ENCODE measurements at regions not wholly inside any gene's neighbourhood (a gene's known extent, or its start where the extent isn't known, plus 50 kb on each side); places are given as distances from the start of the nearest gene placed in this dataset.
"Not testable (repeated sequence)": the region's sequence is repeated elsewhere in the genome, so short reads cannot be mapped to it uniquely, and the experiment has no call there.

DNA sequence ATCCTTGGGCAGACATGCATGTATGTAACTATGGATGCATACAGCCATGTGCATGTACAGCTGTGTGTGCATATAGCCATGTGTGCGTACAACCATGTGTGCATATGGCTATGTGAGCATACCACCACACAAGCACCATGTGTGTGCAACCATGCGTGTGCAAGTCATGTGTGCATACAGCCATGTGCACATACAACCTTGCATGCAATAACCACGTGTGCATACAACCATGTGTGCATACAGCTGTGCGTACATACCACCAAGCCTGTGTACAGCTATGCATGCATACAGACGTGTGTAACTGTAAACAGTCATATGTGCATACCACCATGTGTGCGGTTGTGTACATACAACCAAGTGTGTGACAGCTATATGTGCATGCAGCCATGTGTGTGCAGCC is 186.4 kb downstream of the LAT start:
- not testable (repeated sequence) for DNase-seq (ENCODE audit: low read depth in 2 of 3, low spot score in 2 of 3)

GRCh38 chr16:29170393-29171119 is 185.7 kb downstream of the LAT start:
- not testable (repeated sequence) for DNase-seq (ENCODE audit: low read depth in 2 of 3, low spot score in 2 of 3)

DNA sequence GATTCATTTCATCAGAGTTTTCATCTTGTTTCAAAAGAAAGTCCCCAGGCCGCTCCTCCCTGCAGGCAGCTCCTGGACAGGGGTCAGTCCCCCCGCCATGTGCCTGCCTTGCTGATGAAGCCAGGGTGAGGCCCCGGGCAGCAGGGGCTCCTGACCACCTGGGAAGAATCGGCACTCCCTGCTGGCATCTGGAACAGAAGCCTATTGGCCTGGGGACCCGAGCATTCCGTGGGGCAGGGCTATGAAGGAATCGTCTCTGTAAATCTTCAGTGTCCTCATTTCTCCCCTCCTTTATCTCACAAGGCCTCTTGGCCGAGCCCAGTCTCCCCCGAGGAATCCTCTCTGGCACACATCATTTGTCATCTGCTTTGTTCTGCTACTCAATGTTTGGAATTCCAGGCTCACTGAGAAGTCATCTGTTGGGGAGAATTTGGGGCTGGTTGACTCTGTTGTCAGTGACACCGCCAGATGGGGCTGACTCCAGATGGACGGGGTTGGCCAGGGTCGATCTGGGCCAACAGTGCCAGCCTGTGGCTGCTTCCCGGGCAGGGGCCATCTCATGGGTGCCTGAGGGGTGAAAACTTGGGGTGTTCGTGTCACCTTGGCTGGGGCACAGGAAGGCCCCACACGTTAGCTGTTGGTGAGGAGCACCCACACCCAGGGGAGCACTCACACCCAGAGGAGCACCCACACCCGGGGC is 184.6 kb downstream of the LAT start:
- DNase-seq (ENCODE audit: low read depth in 2 of 3, low spot score in 2 of 3), result not testable (repeated sequence)

DNA sequence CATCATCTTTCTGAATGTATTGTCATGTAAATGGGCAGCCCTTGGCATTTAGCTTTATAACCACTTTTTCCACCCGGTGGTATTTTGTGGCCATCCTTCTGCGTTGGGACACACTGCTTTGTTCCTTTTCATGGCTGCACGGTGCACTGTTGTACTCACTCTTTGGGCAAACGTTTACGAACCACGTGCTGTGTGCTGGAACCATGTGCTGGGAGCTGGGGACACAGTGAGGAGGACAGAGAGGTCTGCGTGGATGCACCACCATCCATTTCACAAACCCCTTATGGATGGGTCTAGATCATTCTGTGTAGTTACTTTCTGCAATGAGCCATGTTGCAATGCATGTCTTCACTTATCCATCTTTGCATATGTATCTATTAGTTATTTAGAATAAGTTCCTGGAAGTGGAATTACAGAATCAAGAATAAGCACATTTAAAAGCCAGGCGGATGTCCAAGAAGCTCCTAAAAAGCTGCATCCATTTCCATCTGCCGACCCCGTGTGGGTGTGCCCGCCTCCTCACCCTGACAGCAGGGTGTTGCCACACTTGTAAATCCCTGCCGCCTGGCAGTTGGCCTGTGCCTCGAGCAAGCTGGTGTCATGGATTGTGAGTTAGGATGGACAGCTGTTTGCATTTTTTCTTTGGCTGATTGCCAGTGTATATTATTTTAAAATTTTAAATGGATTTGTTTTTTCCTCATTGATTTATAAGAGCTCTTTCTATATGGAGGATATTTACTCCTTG is 183.8 kb downstream of the LAT start:
- not testable (repeated sequence) for DNase-seq (ENCODE audit: low read depth in 2 of 3, low spot score in 2 of 3)

DNA sequence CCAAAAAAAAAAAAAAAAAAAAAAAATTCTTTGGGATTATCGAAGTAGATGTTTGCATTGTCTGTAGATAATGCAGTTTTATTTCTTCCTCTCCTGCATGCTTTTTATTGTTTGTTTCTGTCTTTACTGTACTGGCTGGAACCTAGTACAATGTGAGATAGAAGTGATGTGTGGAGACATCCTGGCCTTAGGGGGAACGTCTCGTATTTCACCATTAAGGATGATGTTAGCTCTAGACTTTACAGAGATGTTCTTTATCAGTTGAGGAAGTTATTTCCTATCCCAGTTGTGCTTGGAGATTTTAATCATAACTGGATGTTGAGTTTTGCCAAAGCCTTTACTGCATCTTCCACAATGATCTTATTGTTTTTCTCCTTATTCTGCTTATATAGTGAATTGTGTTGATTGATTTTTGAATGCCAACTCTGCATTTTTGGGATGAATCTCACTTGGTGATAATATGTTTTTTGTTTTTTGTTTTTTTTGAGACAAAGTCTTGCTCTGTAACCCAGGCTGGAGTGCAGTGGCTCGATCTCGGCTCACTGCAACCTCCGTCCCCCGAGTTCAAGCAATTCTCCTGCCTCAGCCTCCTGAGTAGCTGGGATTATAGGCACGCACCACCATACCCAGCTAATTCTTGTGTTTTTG is 179.7 kb downstream of the LAT start:
- not testable (repeated sequence) for DNase-seq (ENCODE audit: low read depth in 2 of 3, low spot score in 2 of 3)

DNA sequence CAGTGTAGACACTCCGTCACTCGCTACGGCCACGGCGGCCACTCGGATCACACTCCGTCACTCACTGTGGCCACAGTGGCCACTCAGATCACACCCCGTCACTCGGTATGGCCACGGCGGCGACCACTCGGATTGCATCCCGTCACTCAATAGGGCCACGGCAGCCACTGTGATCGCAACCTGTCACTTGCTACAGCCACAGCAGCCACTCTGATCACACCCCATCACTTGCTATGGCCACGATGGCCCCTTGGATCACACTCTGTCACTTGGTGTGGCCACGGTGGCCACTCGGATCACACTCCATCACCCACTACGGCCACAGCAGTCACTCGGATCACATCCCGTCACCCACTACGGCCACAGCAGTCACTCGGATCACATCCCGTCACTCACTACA is 175.3 kb downstream of the LAT start:
- DNase-seq (ENCODE audit: low read depth in 2 of 3, low spot score in 2 of 3), result not testable (repeated sequence)

DNA sequence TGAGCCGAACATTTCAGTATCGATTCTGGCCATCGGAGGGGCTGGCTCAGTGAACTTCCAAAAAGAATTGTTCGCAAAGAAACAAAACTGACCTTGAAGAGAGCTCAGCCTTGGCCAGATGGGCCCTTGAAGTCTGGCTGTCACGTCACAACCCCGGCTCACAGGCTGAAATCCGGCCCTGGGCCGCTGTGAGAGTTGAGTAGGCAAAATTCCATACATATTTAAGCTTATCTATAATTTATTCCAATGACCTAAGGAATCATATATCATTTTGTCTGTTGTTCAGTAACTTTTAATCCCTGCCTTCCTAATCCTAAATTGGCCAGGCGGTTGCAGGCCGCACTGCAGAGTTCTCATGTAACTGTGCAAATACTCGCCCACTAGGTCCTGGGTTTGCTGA is 174.8 kb downstream of the LAT start:
- DNase-seq (ENCODE audit: low read depth in 2 of 3, low spot score in 2 of 3), result not testable (repeated sequence)

DNA sequence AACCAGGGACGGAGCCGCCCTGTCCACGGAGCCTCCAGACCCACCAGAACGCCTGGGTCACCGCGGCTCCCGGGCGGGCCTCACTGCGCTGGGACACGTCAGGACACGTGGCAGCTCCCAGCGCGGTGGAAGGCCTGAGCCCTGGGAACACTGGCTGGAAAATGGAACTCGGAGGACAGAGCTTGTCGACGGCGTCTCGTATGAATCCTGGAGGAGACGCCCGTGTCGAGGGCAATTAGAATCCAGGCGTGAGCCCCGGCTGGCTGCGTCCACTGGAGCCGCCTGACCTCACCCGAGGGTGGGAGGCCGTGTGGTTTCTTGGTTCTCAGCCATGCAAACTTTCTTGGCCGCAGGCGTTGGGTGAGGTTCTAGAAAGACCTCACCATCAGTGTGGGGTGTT is 173.9 kb downstream of the LAT start:
- no peak for DNase-seq (ENCODE audit: low read depth in 2 of 3, low spot score in 2 of 3)

GRCh38 chr16:29158031-29158784 is 173.4 kb downstream of the LAT start:
- not testable (repeated sequence) for DNase-seq (ENCODE audit: low read depth in 2 of 3, low spot score in 2 of 3)

DNA sequence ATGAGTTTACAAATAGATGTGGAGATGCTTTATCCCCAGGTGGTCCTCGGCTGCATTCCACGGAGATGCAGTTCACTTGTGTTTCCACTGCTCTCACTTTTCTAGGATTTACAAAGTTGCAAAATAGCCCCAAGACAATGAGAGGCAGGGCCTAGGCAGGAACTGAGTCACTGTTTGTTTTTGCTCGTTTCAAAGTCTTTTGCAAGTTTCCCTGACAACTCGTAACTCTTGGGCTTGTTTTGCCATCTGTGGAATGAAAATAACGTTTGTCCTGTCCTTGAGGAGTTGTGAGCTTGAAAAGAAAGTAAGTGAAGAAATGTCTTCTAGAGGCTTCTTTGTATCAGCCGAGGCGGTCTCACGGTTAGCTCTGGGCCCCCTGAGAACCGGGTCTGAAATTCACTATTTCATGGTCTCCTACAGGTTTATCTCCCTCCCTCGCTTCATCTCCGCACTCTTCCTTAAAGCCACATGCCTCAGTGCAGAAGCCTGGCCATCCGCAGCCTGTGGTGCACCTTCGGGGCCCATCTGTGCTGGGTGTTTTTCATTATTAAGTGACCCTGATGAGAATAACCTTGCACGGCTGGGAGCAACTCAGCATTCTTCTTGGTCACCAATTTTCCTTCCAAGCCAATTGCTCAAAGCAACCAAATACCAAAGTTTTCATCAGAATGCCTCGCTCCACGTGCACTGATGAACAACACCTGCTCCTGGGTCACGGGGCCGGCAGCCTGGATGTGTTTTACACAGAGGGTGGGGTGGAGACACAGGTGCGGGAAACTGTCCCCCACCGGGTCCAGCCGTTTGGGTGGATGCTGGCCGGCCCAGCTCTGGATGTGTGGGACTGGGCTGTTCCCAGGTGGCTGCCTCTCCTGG is 172.4 kb downstream of the LAT start:
- DNase-seq (ENCODE audit: low read depth in 2 of 3, low spot score in 2 of 3), result not testable (repeated sequence)

DNA sequence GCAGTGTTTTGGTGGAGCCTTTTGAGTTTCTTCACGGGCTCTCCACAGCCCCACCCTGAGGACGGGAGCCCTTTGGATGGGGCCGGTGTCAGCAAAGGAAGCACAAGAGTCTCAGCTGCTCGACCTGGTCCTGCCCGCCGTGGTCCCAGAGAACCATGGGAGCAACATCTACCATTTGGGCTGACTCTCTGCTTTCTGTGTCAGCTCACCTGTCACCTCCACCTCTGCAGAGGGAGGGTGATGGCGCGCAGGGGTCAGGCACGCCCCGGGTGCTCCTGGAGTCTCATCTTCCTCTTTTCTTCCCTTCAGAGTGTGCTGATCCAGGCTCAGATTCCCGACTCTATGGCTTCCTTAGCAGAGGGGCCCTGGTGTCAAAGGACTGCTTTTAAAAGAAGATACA is 171.7 kb downstream of the LAT start:
- no peak for DNase-seq (ENCODE audit: low read depth in 2 of 3, low spot score in 2 of 3)

DNA sequence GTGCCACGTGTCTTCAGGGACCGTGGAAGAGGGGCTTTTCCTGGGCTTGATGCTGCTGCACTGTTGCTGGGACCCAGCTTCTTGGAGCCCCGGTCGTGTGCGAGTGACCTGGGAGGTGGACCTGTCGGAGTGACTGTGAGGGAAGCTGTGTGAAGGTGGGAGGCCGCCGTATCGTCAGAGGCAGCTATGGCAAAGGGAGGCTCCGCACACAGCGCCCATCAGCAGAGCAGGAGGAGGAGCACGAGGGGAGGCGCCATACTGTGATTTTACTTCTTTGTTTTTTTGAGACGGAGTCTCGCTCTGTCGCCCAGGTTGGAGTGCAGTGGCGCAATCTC is 171.0 kb downstream of the LAT start:
- DNase-seq (ENCODE audit: low read depth in 2 of 3, low spot score in 2 of 3), result not testable (repeated sequence)

DNA sequence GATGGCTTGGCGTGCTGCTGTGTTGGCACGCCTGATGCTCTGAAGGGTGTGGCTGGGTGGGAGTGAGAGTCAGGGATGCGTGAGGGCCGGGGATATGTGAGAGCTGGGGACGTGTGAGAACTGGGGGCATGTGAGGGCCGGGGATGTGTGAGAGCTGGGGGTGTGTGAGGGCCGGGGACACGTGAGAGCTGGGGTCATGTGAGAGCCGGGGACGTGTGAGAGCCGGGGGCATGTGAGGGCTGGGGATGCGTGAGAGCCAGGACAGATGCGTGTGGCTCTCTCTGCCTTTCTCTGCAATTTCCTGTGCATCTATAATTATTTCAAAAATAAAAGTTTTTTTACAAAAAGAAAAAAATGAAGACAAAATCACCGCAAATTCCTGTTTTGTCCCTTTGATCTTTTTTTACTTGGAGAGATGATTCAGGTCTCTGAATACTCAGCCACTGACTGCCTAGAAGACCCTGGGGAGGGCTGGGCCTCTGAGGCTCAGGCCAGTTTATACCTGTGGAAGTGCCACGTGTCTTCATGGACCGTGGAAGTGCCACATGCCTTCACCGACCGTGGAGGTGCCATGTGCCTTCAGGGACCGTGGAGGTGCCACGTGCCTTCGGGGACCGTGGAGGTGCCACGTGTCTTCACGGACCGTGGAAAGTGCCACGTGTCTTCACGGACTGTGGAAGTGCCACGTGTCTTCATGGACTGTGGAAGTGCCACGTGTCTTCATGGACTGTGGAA is 170.4 kb downstream of the LAT start:
- DNase-seq (ENCODE audit: low read depth in 2 of 3, low spot score in 2 of 3), result not testable (repeated sequence)

DNA sequence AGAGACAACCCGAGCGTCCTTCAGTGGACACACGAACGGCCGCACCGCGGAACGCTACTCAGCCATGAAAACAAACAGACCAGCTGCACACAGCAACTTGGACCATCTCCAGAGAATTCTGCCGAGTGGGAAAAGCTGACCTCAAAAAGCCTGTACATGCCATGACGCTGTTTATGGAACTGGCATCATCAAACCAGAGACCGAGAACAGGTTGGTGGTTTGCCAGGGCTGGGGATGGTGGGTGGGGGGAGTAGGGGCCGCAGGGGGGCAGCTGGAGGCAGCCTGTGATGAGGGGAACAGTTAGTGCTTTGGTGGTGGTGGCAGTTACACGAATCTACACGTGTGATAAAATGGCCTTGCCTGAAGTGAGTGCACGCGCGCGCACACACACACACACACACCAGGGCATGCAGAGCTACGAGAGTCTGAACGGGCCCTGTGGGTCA is 169.8 kb downstream of the LAT start:
- no peak for DNase-seq (ENCODE audit: low read depth in 2 of 3, low spot score in 2 of 3)

GRCh38 chr16:29154088-29154487 is 169.2 kb downstream of the LAT start:
- DNase-seq (ENCODE audit: low read depth in 2 of 3, low spot score in 2 of 3), result no peak

- not testable (repeated sequence) for DNase-seq (ENCODE audit: low read depth in 2 of 3, low spot score in 2 of 3)
These were observed 168.5 kb downstream of the LAT start for GRCh38 chr16:29153307-29153706.

DNA sequence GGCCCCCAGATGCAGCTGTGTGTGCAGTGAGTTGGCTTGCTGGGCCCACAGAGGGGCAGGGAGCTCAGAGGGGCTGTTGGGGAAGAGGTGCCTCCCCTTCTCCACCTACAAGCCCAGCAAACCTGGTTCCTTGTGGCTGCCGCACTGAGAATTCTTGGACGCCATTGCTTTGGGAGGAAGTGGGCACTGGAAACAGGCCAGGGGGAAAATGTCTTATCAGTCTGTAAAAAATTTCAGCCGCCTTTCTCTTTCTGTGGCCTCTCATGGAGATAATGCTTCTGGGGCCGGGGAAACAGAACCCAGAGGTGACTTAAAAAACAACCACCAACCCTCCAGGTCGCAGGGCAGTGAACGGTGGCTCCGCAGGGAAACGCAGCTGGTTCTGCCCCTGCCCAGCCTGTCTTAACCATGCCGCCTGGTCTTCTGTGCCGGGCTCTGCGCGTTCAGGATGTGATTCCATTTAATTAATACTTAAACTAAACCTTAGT is 167.7 kb downstream of the LAT start:
- DNase-seq (ENCODE audit: low read depth in 2 of 3, low spot score in 2 of 3), result not testable (repeated sequence)

DNA sequence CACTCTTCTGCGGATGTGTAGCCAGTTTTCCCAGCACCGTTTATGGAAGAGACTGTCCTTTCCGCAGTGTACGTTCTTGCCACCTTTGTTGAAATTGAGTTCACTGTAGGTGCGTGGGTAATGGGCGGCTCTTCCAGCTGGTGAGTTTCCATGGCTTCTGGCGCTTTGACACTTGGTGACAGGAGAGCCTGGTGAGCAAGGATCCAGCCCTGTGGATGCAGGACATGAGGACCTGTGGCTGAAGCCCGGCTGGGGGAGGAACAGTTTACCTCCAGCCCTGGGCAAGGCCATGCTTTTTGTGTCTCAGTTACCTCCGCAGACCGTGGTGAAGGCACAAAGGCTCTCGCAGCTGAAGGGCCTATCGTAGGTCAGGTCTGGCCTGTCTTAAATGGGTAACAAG is 166.5 kb downstream of the LAT start:
- no peak for DNase-seq (ENCODE audit: low read depth in 2 of 3, low spot score in 2 of 3)

- DNase-seq (ENCODE audit: low read depth in 2 of 3, low spot score in 2 of 3), result not testable (repeated sequence)
These were observed 165.1 kb downstream of the LAT start for GRCh38 chr16:29149912-29150311.

Data from activated CD8-positive, alpha-beta memory T cell treated with anti-CD3 and anti-CD28 coated beads for 48 hours (primary cell).